ENCODE measurements at regions not wholly inside any gene's neighbourhood (a gene's known extent, or its start where the extent isn't known, plus 50 kb on each side); places are given as distances from the start of the nearest gene placed in this dataset.

- DNase-seq (ENCODE audit: low spot score): no peak
Measured at GRCh38 chr5:28779161-28779754, 1740.9 kb upstream of the CDH9 start.

- no peak for DNase-seq (ENCODE audit: low spot score)
Measured at GRCh38 chr5:28770307-28770706, 1731.9 kb upstream of the CDH9 start.

GRCh38 chr5:28766565-28767158 lies 1728.3 kb upstream of the CDH9 start:
- no peak for DNase-seq (ENCODE audit: low spot score)

- DNase-seq (ENCODE audit: low spot score): no peak
Measured at GRCh38 chr5:28751396-28751795, 1713.0 kb upstream of the CDH9 start.

GRCh38 chr5:28750251-28750650 lies 1711.9 kb upstream of the CDH9 start:
- DNase-seq (ENCODE audit: low spot score): no peak

- DNase-seq (ENCODE audit: low spot score): no peak
Measured at GRCh38 chr5:28748446-28748845, 1710.1 kb upstream of the CDH9 start.

- DNase-seq (ENCODE audit: low spot score): no peak
Measured at GRCh38 chr5:28743716-28744110, 1705.3 kb upstream of the CDH9 start.

- DNase-seq (ENCODE audit: low spot score): no peak
Measured at GRCh38 chr5:28743025-28743715, 1704.8 kb upstream of the CDH9 start.

- DNase-seq (ENCODE audit: low spot score): no peak
Measured at GRCh38 chr5:28737682-28738081, 1699.3 kb upstream of the CDH9 start.

- no peak for DNase-seq (ENCODE audit: low spot score)
Measured at GRCh38 chr5:28737222-28737621, 1698.8 kb upstream of the CDH9 start.

GRCh38 chr5:28734396-28734795 lies 1696.0 kb upstream of the CDH9 start:
- DNase-seq (ENCODE audit: low spot score): no peak

- no peak for DNase-seq (ENCODE audit: low spot score)
Measured at GRCh38 chr5:28729067-28729466, 1690.7 kb upstream of the CDH9 start.

GRCh38 chr5:28726815-28727214 lies 1688.4 kb upstream of the CDH9 start:
- no peak for DNase-seq (ENCODE audit: low spot score)

GRCh38 chr5:28725001-28725400 lies 1686.6 kb upstream of the CDH9 start:
- DNase-seq (ENCODE audit: low spot score): no peak

GRCh38 chr5:28714907-28715698 lies 1676.7 kb upstream of the CDH9 start:
- no peak for DNase-seq (ENCODE audit: low spot score)

- no peak for DNase-seq (ENCODE audit: low spot score)
Measured at GRCh38 chr5:28710360-28710759, 1672.0 kb upstream of the CDH9 start.

- DNase-seq (ENCODE audit: low spot score): no peak
Measured at GRCh38 chr5:28708472-28708871, 1670.1 kb upstream of the CDH9 start.

GRCh38 chr5:28707706-28708105 lies 1669.3 kb upstream of the CDH9 start:
- no peak for DNase-seq (ENCODE audit: low spot score)

GRCh38 chr5:28703651-28704260 lies 1665.4 kb upstream of the CDH9 start:
- DNase-seq (ENCODE audit: low spot score): no peak

- no peak for DNase-seq (ENCODE audit: low spot score)
Measured at GRCh38 chr5:28691526-28691925, 1653.1 kb upstream of the CDH9 start.

GRCh38 chr5:28685794-28686193 lies 1647.4 kb upstream of the CDH9 start:
- DNase-seq (ENCODE audit: low spot score): no peak

- no peak for DNase-seq (ENCODE audit: low spot score)
Measured at GRCh38 chr5:28678899-28679298, 1640.5 kb upstream of the CDH9 start.
